Activated naive CD4-positive, alpha-beta T cell treated with anti-CD3 and anti-CD28 coated beads for 36 hours (primary cell): ENCODE measurements at regions not wholly inside any gene's neighbourhood (a gene's known extent, or its start where the extent isn't known, plus 50 kb on each side); places are given as distances from the start of the nearest gene placed in this dataset.

Source experiments
- CTCF ChIA-PET: fragments of 350-600 bp; sonication (Branson Sonifier 250); formaldehyde crosslinking; loops from one replicate; lab custom pipeline; 2021; ENCODE audit warnings: antibody characterized with exemption; lab: Charles Lee
- DNase-seq: peaks from one replicate; pipeline ENCODE4 v3.0.0-alpha.2; 2020
- H3K27ac Mint-ChIP-seq: one replicate; pipeline ENCODE4 v1.8.0; 2021; ENCODE audit warnings: mild to moderate bottlenecking, mixed read lengths
- H3K27me3 Mint-ChIP-seq: one replicate; pipeline ENCODE4 v1.8.0; 2021; ENCODE audit warnings: low read depth, mixed read lengths
- H3K36me3 Mint-ChIP-seq: one replicate; pipeline ENCODE4 v1.8.0; 2021; ENCODE audit warnings: low read depth, mixed read lengths
- H3K4me1 Mint-ChIP-seq: one replicate; pipeline ENCODE4 v1.8.0; 2021; ENCODE audit warnings: low read depth, mixed read lengths
- H3K4me3 Mint-ChIP-seq: one replicate; pipeline ENCODE4 v1.8.0; 2021; ENCODE audit warnings: mild to moderate bottlenecking, moderate library complexity, mixed read lengths
- H3K9me3 Mint-ChIP-seq: one replicate; pipeline ENCODE4 v1.8.0; 2021; ENCODE audit warnings: mixed read lengths
- intact Hi-C: fragments of 100-400 bp; cut with micrococcal nuclease; formaldehyde crosslinking; loops from one replicate; pipeline ENCODE4 v1.15.1; 2023

DNA sequence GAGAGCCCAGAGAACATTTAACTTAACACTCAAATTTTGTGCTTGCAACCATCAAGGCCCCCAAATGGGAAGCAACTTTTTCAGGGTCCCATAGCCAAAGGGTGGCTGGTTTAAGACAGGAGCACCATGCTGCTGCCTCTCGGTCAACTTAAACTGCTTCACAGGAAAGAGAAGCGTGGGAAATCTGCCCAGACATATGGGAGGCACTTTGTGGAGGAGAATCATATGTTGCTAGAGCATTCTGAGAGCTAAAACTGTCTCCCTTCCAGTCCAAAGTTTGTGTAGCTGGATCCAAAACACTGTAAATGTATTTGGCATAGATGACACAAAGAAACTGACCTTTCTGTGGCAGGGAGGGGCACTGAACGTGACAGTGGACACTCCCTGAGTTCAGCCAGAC lies 305.9 kb upstream of the RORA start:
- intact Hi-C loops, result no loop called here
- CTCF ChIA-PET, result no interaction called here

GRCh38 chr15:61530769-61531168 lies 301.7 kb upstream of the RORA start:
- intact Hi-C loops, result no loop called here
- Mint-ChIP-seq H3K4me1 (no peaks in the 10 kb centered on the region), H3K36me3 (no peaks in the 10 kb centered on the region), H3K9me3 (no peaks in the 10 kb centered on the region), H3K27ac (no peak overlapping the region), H3K27me3 (peaks cover 3% of the 10 kb centered on the region), H3K4me3 (no peak overlapping the region)
- CTCF ChIA-PET, result no interaction called here
- no peak for DNase-seq

More for the DNA sequence above, 305.9 kb upstream of the RORA start:
- H3K27me3 Mint-ChIP-seq, result peaks cover 6% of the 10 kb centered on the region
- no peaks in the 10 kb centered on the region for H3K36me3 Mint-ChIP-seq
- no peaks in the 10 kb centered on the region for H3K4me1 Mint-ChIP-seq
- DNase-seq, result no peak
- H3K27ac Mint-ChIP-seq, result no peak overlapping the region
- H3K9me3 Mint-ChIP-seq, result no peaks in the 10 kb centered on the region
- H3K4me3 Mint-ChIP-seq, result no peak overlapping the region

DNA sequence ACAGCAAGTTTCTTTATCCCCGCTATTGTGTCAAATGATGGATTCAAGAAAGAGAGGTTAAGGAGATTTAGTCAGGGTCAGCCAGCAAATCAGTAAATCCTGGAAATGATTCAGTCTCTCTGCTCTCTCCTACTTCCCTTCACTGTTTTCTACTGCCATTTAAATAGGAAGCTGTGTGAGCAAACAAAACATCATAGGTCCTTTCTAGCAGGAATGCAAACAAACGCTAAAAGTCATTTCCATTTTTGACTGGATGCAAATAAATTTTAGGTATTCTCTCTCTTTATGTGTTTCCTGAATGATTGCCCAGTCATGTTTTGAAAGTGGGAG lies 299.4 kb upstream of the RORA start:
- Mint-ChIP-seq H3K4me1 (no peaks in the 10 kb centered on the region), H3K27me3 (peaks cover 2% of the 10 kb centered on the region), H3K27ac (no peak overlapping the region), H3K36me3 (no peaks in the 10 kb centered on the region), H3K9me3 (no peaks in the 10 kb centered on the region), H3K4me3 (no peak overlapping the region)
- DNase-seq, result no peak
- intact Hi-C loops, result no loop called here
- CTCF ChIA-PET, result no interaction called here

DNA sequence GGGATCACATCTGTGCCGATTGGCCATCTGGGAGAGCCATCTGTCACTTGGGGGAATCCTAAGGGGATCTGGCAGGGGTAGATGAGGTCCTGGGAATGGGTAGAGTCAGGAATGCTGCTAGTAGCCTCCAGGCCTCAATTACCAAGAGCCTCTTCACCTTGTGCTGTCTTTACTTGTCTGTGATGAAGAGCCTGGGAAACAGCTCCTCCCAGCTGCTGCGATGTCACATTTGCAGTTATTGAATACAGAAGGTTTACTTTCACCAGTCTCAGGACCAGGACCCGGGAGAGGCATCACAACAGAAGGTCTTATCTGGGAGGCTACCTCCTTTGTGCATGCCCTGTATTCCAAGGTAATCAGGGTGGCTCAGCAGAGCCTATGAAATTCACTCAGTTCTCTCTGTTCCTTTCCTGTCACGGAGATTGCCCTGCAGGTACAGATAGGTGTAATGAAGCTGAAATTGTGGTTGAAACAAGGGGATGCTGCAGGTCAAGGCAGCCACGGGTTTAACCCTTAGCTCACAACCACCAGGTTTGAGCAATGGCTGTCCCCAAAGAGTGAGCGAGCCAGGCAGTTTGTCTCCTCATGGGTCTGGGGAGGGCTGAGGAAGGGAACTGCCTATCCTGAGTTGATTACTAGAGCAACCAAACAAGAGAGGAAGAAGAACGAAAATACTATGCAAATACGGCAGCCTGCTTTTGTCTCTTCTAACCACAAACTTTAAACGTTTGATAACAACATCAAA lies 298.9 kb upstream of the RORA start:
- Mint-ChIP-seq H3K27ac (no peak overlapping the region), H3K9me3 (no peaks in the 10 kb centered on the region), H3K27me3 (peaks cover 6% of the 10 kb centered on the region), H3K4me1 (no peaks in the 10 kb centered on the region), H3K36me3 (no peaks in the 10 kb centered on the region), H3K4me3 (no peak overlapping the region)
- DNase-seq, result no peak
- intact Hi-C loops, result no loop called here
- CTCF ChIA-PET, result interaction anchor here (0.6 kb wide), 1 partner anchor 217 kb away, joined by 4 read pairs; no protein-coding TSS in a partner anchor

- Mint-ChIP-seq H3K4me3 (no peak overlapping the region), H3K27me3 (peaks cover 6% of the 10 kb centered on the region), H3K4me1 (no peaks in the 10 kb centered on the region), H3K27ac (no peak overlapping the region), H3K9me3 (no peaks in the 10 kb centered on the region), H3K36me3 (no peaks in the 10 kb centered on the region)
- intact Hi-C loops, result no loop called here
- CTCF ChIA-PET, result no interaction called here
- no peak for DNase-seq
Measured at GRCh38 chr15:61524545-61524944, 295.4 kb upstream of the RORA start.

GRCh38 chr15:61524086-61524485 lies 295.0 kb upstream of the RORA start:
- no peaks in the 10 kb centered on the region for H3K4me1 Mint-ChIP-seq
- DNase-seq, result no peak
- intact Hi-C loops, result no loop called here
- H3K27ac Mint-ChIP-seq, result no peak overlapping the region
- no peak overlapping the region for H3K4me3 Mint-ChIP-seq
- no peaks in the 10 kb centered on the region for H3K36me3 Mint-ChIP-seq
- no peaks in the 10 kb centered on the region for H3K9me3 Mint-ChIP-seq
- CTCF ChIA-PET, result no interaction called here
- H3K27me3 Mint-ChIP-seq, result peaks cover 6% of the 10 kb centered on the region

GRCh38 chr15:61522411-61522810 lies 293.3 kb upstream of the RORA start:
- DNase-seq, result no peak
- no peak overlapping the region for H3K27ac Mint-ChIP-seq
- peaks cover 6% of the 10 kb centered on the region for H3K27me3 Mint-ChIP-seq
- no peaks in the 10 kb centered on the region for H3K9me3 Mint-ChIP-seq
- CTCF ChIA-PET, result no interaction called here
- H3K4me3 Mint-ChIP-seq, result no peak overlapping the region
- H3K36me3 Mint-ChIP-seq, result no peaks in the 10 kb centered on the region
- intact Hi-C loops, result no loop called here
- no peaks in the 10 kb centered on the region for H3K4me1 Mint-ChIP-seq

GRCh38 chr15:61521953-61522352 lies 292.9 kb upstream of the RORA start:
- no peaks in the 10 kb centered on the region for H3K4me1 Mint-ChIP-seq
- no peaks in the 10 kb centered on the region for H3K9me3 Mint-ChIP-seq
- CTCF ChIA-PET, result no interaction called here
- no peaks in the 10 kb centered on the region for H3K36me3 Mint-ChIP-seq
- no peak for DNase-seq
- intact Hi-C loops, result no loop called here
- peaks cover 6% of the 10 kb centered on the region for H3K27me3 Mint-ChIP-seq
- no peak overlapping the region for H3K27ac Mint-ChIP-seq
- no peak overlapping the region for H3K4me3 Mint-ChIP-seq

DNA sequence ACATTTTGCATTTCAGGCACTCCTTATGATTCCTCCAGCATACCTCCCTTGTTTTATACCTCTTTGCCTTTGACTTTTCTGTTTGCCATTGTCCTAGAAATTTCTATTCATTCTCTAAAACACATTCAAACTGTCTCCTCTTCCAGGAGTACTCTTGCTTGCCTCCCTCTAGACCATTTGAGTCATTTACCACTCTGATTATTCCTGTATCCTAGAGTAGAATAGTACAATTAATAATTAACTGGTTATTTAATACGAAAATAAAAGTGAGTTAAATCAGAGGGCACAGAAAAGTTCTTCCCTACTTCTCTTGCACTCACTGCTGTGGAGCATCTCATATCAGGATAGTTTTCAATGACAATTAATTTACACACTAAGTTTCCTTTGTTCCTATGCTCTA lies 290.2 kb upstream of the RORA start:
- no peak overlapping the region for H3K4me3 Mint-ChIP-seq
- H3K9me3 Mint-ChIP-seq, result no peaks in the 10 kb centered on the region
- peaks cover 3% of the 10 kb centered on the region for H3K27me3 Mint-ChIP-seq
- no peaks in the 10 kb centered on the region for H3K36me3 Mint-ChIP-seq
- H3K27ac Mint-ChIP-seq, result no peak overlapping the region
- CTCF ChIA-PET, result no interaction called here
- H3K4me1 Mint-ChIP-seq, result no peaks in the 10 kb centered on the region
- intact Hi-C loops, result no loop called here
- DNase-seq, result no peak

DNA sequence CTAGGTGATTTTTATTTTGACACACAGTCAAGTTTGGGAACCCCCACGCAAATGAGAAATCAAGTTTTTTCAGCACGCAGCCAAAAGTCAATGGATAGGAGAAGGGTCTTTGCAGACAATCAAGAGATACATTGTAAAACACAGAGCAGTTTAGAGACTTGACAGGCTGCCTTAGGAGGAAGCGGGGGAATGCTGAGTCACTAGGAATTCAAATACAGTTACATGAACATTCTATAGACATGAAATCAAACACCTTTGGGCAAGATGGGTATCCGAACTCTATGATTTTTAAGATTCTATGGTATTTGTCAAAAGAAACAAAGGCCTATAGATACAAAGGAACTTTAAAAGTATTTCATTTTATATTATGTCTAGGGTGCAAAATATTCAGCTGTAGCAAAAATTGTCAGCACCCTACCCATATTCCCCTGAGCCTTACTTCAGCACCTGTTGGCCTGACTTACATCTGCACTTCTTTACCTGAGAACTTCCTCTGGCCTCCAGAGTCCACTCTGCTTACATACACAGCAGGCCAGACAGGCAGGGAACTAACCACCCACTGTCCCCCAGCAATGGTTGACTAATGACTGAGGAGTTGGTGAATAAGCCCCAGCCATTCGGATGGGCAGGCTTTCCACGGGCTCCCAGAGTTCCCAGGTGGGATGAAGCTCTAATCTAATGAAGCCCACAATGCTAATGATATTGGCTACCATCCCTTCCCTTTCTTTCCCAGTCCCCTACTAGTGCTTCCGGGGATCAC lies 289.3 kb upstream of the RORA start:
- intact Hi-C loops, result no loop called here
- H3K9me3 Mint-ChIP-seq, result no peaks in the 10 kb centered on the region
- CTCF ChIA-PET, result no interaction called here

GRCh38 chr15:61517776-61518175 lies 288.7 kb upstream of the RORA start:
- intact Hi-C loops, result no loop called here
- Mint-ChIP-seq H3K27me3 (peaks cover 3% of the 10 kb centered on the region), H3K4me1 (no peaks in the 10 kb centered on the region), H3K27ac (no peak overlapping the region), H3K9me3 (no peaks in the 10 kb centered on the region), H3K36me3 (no peaks in the 10 kb centered on the region), H3K4me3 (no peak overlapping the region)
- no peak for DNase-seq
- CTCF ChIA-PET, result no interaction called here

More for the DNA sequence above, 289.3 kb upstream of the RORA start:
- no peaks in the 10 kb centered on the region for H3K4me1 Mint-ChIP-seq
- H3K4me3 Mint-ChIP-seq, result no peak overlapping the region
- no peak for DNase-seq
- H3K27me3 Mint-ChIP-seq, result peaks cover 6% of the 10 kb centered on the region
- H3K36me3 Mint-ChIP-seq, result no peaks in the 10 kb centered on the region
- H3K27ac Mint-ChIP-seq, result no peak overlapping the region

GRCh38 chr15:61517335-61517734 lies 288.2 kb upstream of the RORA start:
- no peak for DNase-seq
- no peak overlapping the region for H3K4me3 Mint-ChIP-seq
- peaks cover 3% of the 10 kb centered on the region for H3K27me3 Mint-ChIP-seq
- H3K9me3 Mint-ChIP-seq, result no peaks in the 10 kb centered on the region
- H3K4me1 Mint-ChIP-seq, result no peaks in the 10 kb centered on the region
- intact Hi-C loops, result no loop called here
- CTCF ChIA-PET, result no interaction called here
- H3K27ac Mint-ChIP-seq, result no peak overlapping the region
- no peaks in the 10 kb centered on the region for H3K36me3 Mint-ChIP-seq

DNA sequence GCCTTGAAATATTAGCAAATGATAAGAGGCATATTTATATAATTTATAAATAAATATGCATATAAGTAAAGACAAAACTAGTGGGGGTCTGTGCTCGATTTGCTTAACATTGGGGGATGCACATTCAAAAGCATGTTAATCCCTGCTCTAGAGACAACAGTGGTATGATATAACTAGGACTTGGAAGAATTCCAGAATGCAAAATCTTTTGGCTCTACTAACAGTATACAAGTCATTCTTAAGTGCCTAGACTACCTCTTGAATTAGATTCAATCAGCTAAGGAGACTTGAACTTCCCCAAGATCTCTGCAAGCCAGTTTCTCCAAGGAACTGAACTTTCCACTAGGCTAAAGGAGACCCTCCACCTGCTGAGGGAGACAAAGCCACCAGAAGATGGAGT lies 282.7 kb upstream of the RORA start:
- Mint-ChIP-seq H3K9me3 (no peaks in the 10 kb centered on the region), H3K27ac (no peak overlapping the region), H3K4me1 (no peaks in the 10 kb centered on the region), H3K36me3 (no peaks in the 10 kb centered on the region), H3K4me3 (no peak overlapping the region), H3K27me3 (peaks cover 23% of the 10 kb centered on the region)
- no peak for DNase-seq
- intact Hi-C loops, result no loop called here
- CTCF ChIA-PET, result no interaction called here
